K562 (cell line): ENCODE measurements at regions not wholly inside any gene's neighbourhood (a gene's known extent, or its start where the extent isn't known, plus 50 kb on each side); places are given as distances from the start of the nearest gene placed in this dataset.

Source experiments
- ATAC-seq: fragments of 200-7000 bp; cut with Tn5 transposase; 3 replicates; pipeline ENCODE4 v1.9.1; 2020; ENCODE audit warnings: moderate library complexity
- BruUV-seq: library from RNA; stranded (reverse); fragments of 400-500 nt; replicated peaks from 2 replicates; lab custom pipeline; 2021; lab: Mats Ljungman, UMichigan
- CTCF ChIA-PET: fragments of 300-600 bp; formaldehyde crosslinking; extraction: SDS; loops from one replicate; lab custom pipeline; 2021; ENCODE audit warnings: low intra/inter-chr PET ratio; lab: Yijun Ruan, JAX
- POLR2A ChIA-PET: fragments of 300-600, 350-650 bp; sonication (Branson Sonifier 250); formaldehyde crosslinking; extraction: SDS; loops from one replicate; lab custom pipeline; 2021; ENCODE audit warnings: antibody characterized with exemption, inconsistent platforms; lab: Yijun Ruan, JAX
- DNase-seq, 4 experiments: peaks; one replicate each; pipeline versions ENCODE4 v3.0.0 to v3.0.0-alpha.2; 2011 to 2018; ENCODE audit warnings: low spot score in 3 of 4, mixed read lengths in 3 of 4; ENCODE audit errors: extremely low read depth in 1 of 4
- FAIRE-seq: peaks from 2 replicates; lab custom pipeline; 2011; peaks lifted over from hg19 to GRCh38; lab: Jason Lieb, UNC
- H2AFZ ChIP-seq: 2 replicates; pipeline ENCODE4 v1.6.0; 2011; ENCODE audit warnings: low read depth, low read length, control low read depth, inconsistent platforms
- H3K27ac ChIP-seq: fragments of 200-600 bp; 3 replicates; pipeline ENCODE4 v1.8.0; 2011; ENCODE audit warnings: low read depth, mild to moderate bottlenecking, control low read depth, inconsistent platforms, low read length, moderate library complexity, mixed read lengths; ENCODE audit errors: extremely low read depth
- H3K27me3 ChIP-seq, 2 experiments: fragments of 300-600 bp in 1 of 2; 2 replicates in 1 of 2; 3 replicates in 1 of 2; pipeline versions ENCODE4 v1.6.0 to v1.8.0; 2011; ENCODE audit warnings: inconsistent platforms in 2 of 2, low read length in 2 of 2, mild to moderate bottlenecking in 1 of 2, mixed read lengths in 1 of 2, moderate library complexity in 1 of 2; ENCODE audit not compliant: control insufficient read depth in 2 of 2, insufficient read depth in 2 of 2
- H3K36me3 ChIP-seq: fragments of 300-600 bp; 3 replicates; pipeline ENCODE4 v1.8.0; 2011; ENCODE audit warnings: mild to moderate bottlenecking, low read length, inconsistent platforms; ENCODE audit not compliant: control insufficient read depth, insufficient read depth
- H3K4me1 ChIP-seq, 2 experiments: fragments of 200-600 bp in 1 of 2; replicated peaks in 1 of 2; 2 replicates in 1 of 2; 3 replicates in 1 of 2; pipeline versions ENCODE4 v1.5.1 to v1.8.0; 2011; ENCODE audit warnings: inconsistent platforms in 2 of 2, low read length in 2 of 2, mild to moderate bottlenecking in 1 of 2, mixed read lengths in 1 of 2, moderate library complexity in 1 of 2; ENCODE audit not compliant: control insufficient read depth in 2 of 2, insufficient read depth in 2 of 2
- H3K4me2 ChIP-seq: 2 replicates; pipeline ENCODE4 v1.6.1; 2011; ENCODE audit warnings: low read length, control low read depth, inconsistent platforms, mixed read lengths; ENCODE audit not compliant: insufficient read depth
- H3K4me3 ChIP-seq: fragments of 200-600 bp; sonication (generic), shearing (Covaris generic); 2 replicates; pipeline ENCODE4 v1.5.1; 2016; ENCODE audit warnings: control low read depth, inconsistent platforms
- H3K79me2 ChIP-seq: fragments of 200-600 bp; 3 replicates; pipeline ENCODE4 v1.8.0; 2011; ENCODE audit warnings: low read length, inconsistent platforms; ENCODE audit not compliant: control insufficient read depth, insufficient read depth
- H3K9ac ChIP-seq, 2 experiments: 2 replicates each; pipeline versions ENCODE4 v1.6.0 to v1.6.1; 2011; ENCODE audit warnings: low read depth in 2 of 2, low read length in 2 of 2, control low read depth in 1 of 2, inconsistent platforms in 1 of 2, mild to moderate bottlenecking in 1 of 2, mixed read lengths in 1 of 2; ENCODE audit not compliant: insufficient read depth in 1 of 2
- H3K9me1 ChIP-seq: one replicate; pipeline ENCODE4 v1.6.0; 2011; ENCODE audit warnings: inconsistent platforms, mild to moderate bottlenecking, low read length, moderate library complexity; ENCODE audit not compliant: control insufficient read depth, insufficient read depth
- H3K9me3 ChIP-seq: replicated peaks from 2 replicates; pipeline ENCODE4 v1.5.1; 2011; ENCODE audit warnings: low read depth, low read length, inconsistent platforms; ENCODE audit not compliant: control insufficient read depth, insufficient read depth
- H4K20me1 ChIP-seq: replicated peaks from 2 replicates; pipeline ENCODE4 v1.6.1; 2011; ENCODE audit warnings: low read length, inconsistent platforms, mixed read lengths; ENCODE audit not compliant: control insufficient read depth, insufficient read depth
- HES1 ChIP-seq: fragments of 450-650 bp; IDR thresholded peaks from 2 replicates; pipeline ENCODE4 v1.6.1; 2016; ENCODE audit warnings: low read depth, mild to moderate bottlenecking, moderate library complexity
- PRDM10 ChIP-seq: fragments of 450-650 bp; IDR thresholded peaks from 2 replicates; pipeline ENCODE4 v1.6.1; 2018; ENCODE audit not compliant: partially characterized antibody
- SNIP1 ChIP-seq: fragments of 450-650 bp; IDR thresholded peaks from 2 replicates; pipeline ENCODE4 v1.7.1; 2017; ENCODE audit warnings: low read depth, mild to moderate bottlenecking
- SRSF9 ChIP-seq: fragments of 200-400 bp; formaldehyde crosslinking; IDR thresholded peaks from 2 replicates; pipeline ENCODE4 v1.6.1; 2017; ENCODE audit warnings: low read depth, low read length, borderline replicate concordance
- WGBS: fragments of 100-300 bp; shearing (Covaris generic); methylation state at CpG from one replicate; pipeline ENCODE4 v1.1.6; 2016; ENCODE audit warnings: low coverage, mixed read lengths; ENCODE audit not compliant: insufficient coverage; ENCODE audit errors: missing lambda C conversion rate; 5-methylcytosine and 5-hydroxymethylcytosine counted together
- in situ Hi-C: fragments of 300-500 bp; cut with MboI; formaldehyde crosslinking; loops from 4 replicates; pipeline ENCODE4 v1.15.0; 2018; ENCODE audit warnings: inconsistent platforms, mixed read lengths
- intact Hi-C: fragments of 100-400 bp; cut with micrococcal nuclease; formaldehyde crosslinking; loops from 2 replicates; pipeline ENCODE4 v1.14.2; 2022

- TF ChIP-seq HES1 = no peak
Measured at GRCh38 chr21:35843911-35844667, 216.2 kb downstream of the SETD4 start (continued).

- ATAC-seq (no peak), DNase-seq (no peak)
- BruUV-seq = no TSS peak
- TF ChIP-seq SRSF9 (no peak), PRDM10 (no peak), SNIP1 (no peak)
- TF ChIP-seq, all 486 proteins: peak for 0
- no peak for FAIRE-seq
- in situ Hi-C loops (loop anchor here (10.0 kb wide), 2 partner anchors 856 to 1096 kb away; no protein-coding TSS in a partner anchor), intact Hi-C loops (loop anchor here (1.0 to 10.0 kb wide), 3 partner anchors 184 to 1096 kb away; no protein-coding TSS in a partner anchor)
- Histone ChIP-seq H3K4me1 (no peaks in the 10 kb centered on the region), H2AFZ (no peak overlapping the region), H3K36me3 (no peaks in the 10 kb centered on the region), H3K9ac (no peak overlapping the region), H3K27ac (no peak overlapping the region), H3K79me2 (no peaks in the 10 kb centered on the region), H4K20me1 (no peaks in the 10 kb centered on the region), H3K9me1 (no peaks in the 10 kb centered on the region), H3K4me3 (no peak overlapping the region), H3K27me3 (peaks cover 4 to 16% of the 10 kb centered on the region in 2 experiments; a peak in 4 of 5 replicates), H3K9me3 (no peaks in the 10 kb centered on the region), H3K4me2 (no peak overlapping the region)
- POLR2A ChIA-PET = no interaction called here
- 0% methylated on average over 2 of the region's 2 CpGs for WGBS
- CTCF ChIA-PET = interaction anchor here (0.7 to 2.1 kb wide), 3 partner anchors 1096 to 1147 kb away, joined by 4 to 12 read pairs (median 4); no protein-coding TSS in a partner anchor
Measured at GRCh38 chr21:35840949-35841348, 219.4 kb downstream of the SETD4 start.
